HG03097 (cell line): ENCODE measurements at regions not wholly inside any gene's neighbourhood (a gene's known extent, or its start where the extent isn't known, plus 50 kb on each side); places are given as distances from the start of the nearest gene placed in this dataset.
"Not testable (repeated sequence)": the region's sequence is repeated elsewhere in the genome, so short reads cannot be mapped to it uniquely, and the experiment has no call there.

ENCODE experiments used
- ATAC-seq: cut with Tn5 transposase; IDR thresholded peaks from one replicate; pipeline ENCODE4 v1.9.1; 2021; ENCODE audit not compliant: unreplicated experiment, low FRiP score

DNA sequence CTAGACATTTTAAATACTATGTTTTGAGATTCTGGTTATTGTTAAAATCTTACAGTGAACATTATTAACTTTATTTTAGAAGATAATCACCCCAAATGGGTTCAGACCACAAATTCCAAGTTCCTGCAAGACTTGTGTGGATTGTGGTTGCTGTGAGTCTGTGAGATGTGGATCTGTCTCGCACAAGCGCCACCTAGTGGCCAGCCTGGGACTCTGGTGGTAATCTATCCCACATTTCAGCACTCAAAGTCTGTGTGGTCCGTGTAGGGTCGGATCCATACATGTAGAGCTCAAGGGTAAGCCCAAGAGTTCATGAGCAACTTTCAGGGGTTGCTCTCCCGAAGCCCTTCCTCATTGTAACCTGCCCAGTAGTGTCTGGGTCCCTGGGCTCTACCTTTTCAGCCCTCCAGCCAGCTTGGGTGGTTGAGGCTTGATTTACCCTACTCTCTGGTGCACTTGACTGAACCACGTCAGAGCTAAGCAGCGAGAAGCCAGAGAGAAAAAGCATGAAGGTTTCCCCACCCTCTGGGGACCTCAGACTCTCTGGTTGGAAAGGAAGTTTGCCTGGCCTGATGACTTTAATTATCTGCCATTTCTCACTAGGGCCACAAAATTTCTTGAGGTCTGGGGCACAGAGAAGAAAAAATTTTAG, 129.2 kb downstream of the ARHGAP11B start:
- ATAC-seq: not testable (repeated sequence)

- not testable (repeated sequence) for ATAC-seq
These were observed 134.7 kb downstream of the ARHGAP11B start for GRCh38 chr15:30760633-30761032.

GRCh38 chr15:30761365-30761764, 135.4 kb downstream of the ARHGAP11B start:
- ATAC-seq: not testable (repeated sequence)

- not testable (repeated sequence) for ATAC-seq
These were observed 134.2 kb upstream of the FAN1 start for GRCh38 chr15:30769390-30770124.

- ATAC-seq: no peak
These were observed 133.0 kb upstream of the FAN1 start for GRCh38 chr15:30770759-30771158.

GRCh38 chr15:30783019-30783418, 120.7 kb upstream of the FAN1 start:
- no peak for ATAC-seq

GRCh38 chr15:30788595-30788994, 115.1 kb upstream of the FAN1 start:
- no peak for ATAC-seq

GRCh38 chr15:30791239-30792175, 112.2 kb upstream of the FAN1 start:
- ATAC-seq: no peak

GRCh38 chr15:30792843-30793242, 110.9 kb upstream of the FAN1 start:
- not testable (repeated sequence) for ATAC-seq

GRCh38 chr15:30794388-30794787, 109.3 kb upstream of the FAN1 start:
- ATAC-seq: no peak

DNA sequence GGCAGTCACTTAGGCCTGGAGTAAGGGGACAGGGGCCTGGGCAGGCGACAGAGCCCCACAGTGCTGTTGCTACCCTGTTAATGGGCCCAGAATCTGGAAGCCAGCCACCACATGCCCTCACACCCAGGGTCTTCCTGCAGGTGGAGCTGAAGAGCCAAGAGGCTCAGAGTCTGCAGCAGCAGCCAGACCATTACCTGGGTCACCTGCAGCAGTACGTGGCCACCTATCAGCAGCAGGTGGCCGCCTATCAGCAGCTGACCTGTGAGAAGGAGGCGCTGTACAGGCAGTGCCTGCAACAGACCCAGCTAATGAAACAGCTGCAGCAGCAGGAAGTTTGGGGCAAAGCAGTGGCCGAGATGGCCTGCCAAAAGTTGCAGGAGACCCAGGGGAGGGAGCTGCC, 104.2 kb upstream of the FAN1 start:
- not testable (repeated sequence) for ATAC-seq

- ATAC-seq: not testable (repeated sequence)
These were observed 102.4 kb upstream of the FAN1 start for GRCh38 chr15:30801140-30801895.

DNA sequence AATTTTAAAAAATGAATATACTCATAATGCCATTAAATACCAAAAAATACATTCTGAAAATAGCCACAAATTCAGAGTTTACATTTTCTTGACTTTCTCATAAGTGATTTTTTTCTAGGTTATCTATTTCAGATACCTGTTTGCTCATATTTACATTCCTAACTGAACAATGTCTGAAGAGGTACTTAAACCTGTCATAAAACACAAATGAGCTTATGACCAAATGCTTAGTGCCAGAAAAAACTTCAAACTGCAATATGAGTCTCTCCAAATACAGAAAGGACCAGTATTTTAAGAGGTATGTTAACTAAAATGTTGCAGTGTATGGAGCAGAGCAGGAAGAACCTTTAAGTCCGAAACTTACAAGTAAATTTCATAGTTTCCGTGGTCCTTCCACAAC, 101.7 kb upstream of the FAN1 start:
- ATAC-seq: not testable (repeated sequence)

- not testable (repeated sequence) for ATAC-seq
These were observed 100.0 kb upstream of the FAN1 start for GRCh38 chr15:30803703-30804102.

GRCh38 chr15:30816430-30816829, 87.3 kb upstream of the FAN1 start:
- ATAC-seq: no peak

DNA sequence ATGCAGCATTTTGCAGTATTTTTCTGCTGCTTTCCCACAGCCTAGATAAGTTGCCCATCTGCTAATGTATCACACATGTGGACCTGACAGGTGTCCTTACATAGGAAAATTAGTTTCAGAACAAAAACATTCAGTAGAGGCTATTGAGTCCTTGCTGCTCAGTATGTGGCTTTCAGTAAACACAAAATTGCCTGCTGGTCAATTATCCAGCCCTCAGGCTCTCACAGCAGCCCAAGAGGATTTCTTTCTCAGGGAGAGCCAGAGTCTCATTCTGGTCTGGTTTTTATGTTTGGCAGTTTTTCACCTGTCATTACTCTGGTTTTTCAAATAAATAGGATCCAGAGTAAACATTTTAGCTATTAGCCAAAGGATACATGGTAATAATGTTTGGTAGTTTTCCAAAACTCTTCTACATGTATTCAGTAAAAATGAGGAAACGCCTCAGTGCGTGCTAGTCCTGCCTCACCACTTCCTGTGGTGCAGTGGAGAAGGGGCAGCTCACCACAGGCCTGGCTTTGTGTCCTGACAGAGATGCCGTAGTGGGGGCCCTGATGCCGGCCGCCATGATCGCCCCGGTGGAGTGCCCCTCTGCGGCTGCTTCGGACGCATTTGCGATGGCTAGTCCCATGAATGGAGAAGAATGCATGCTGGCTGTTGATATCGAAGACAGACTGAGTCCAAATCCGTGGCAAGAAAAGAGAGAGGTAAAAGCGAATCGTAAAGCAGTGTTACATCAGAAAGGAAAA, 80.5 kb upstream of the FAN1 start:
- ATAC-seq: not testable (repeated sequence)

DNA sequence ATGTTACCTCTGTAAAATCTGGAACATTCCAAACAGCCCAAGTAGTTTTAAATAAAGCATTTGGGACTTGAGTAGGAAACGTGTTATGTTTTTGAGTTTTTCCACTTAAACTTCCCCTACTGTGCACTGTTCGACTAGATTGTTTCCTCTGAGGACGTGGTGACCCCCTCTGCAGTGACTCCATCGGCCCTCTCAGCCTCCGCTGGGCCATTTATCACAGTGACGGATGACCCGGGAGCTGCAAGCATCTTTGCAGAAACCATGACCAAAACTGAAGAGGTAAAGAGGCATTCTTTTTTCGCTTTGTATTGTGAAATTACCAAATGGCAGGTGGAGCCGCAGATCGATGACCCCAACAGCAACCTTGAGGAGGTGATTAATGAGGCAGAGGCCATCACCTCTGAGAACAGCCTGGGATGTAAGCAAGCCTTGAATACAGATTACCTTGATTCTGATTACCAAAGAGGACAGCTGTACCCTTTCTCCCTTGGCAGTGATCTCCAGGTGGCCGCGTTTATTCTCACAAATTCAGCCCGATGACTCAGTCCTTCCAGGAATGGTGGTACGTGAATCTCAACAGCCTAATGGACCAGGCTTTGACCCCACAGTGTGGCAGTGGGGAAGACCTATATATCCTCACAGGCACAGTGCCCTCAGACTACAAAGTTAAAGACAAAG, 79.1 kb upstream of the FAN1 start:
- no peak for ATAC-seq

DNA sequence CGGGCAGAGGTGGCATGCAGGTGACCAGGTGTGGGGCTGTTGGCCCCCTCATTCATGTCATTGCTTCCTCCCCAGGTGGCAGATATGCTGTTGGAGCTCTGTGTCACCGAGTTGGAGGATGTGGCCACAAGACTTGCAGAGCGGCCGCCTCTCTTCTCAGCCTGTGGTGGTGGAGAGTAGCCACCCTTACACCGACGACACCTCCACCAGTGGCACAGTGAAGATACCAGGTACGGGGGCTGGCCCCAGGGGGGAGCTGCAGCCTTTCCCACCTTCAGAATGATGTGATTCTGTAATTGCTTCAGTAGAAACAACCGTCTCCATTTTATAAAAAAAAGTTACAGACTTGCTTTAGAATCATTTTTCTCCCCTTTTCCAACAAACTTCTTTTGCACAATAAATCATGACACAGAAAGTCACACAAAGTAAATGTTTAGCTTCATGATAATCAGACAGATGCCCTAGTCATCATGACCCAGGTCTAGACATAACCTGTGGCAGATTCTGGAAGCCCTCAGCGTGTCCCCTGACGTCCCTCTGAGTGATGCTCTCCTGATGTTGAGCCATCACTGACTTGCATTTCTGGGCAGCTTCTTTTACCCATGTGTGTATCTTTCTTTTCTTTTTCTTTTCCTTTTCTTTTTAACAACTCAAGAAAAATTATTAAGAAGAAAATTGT, 76.0 kb upstream of the FAN1 start:
- ATAC-seq: no peak

DNA sequence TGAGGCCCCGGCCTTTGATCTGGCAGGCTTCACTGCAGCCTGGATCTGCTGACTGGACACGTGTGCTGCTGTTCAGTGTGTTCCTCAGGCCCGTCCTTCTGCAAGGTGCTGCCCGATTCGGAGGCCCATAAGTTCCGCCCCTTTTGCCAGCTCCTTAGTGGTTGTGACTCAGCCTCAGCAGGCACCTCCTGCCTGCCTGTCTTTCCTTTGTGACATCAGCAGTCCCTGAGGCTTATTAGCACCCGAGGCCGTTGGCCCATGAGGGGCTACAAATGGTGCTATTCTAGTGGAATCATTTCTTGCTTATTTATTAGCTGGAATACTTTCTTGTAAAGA, 75.4 kb upstream of the FAN1 start:
- ATAC-seq: not testable (repeated sequence)
